ENCODE measurements at regions not wholly inside any gene's neighbourhood (a gene's known extent, or its start where the extent isn't known, plus 50 kb on each side); places are given as distances from the start of the nearest gene placed in this dataset.

GRCh38 chr14:89618330-89618708 lies 201.3 kb upstream of the FOXN3 start:
- H3K4me1 ChIP-seq (ENCODE audit: control insufficient read depth, low read length) = peaks cover 56% of the 10 kb centered on the region
- no peaks in the 10 kb centered on the region for H3K79me2 ChIP-seq (ENCODE audit: control insufficient read depth, low read length)
- no peaks in the 10 kb centered on the region for H3K9me3 ChIP-seq (ENCODE audit: control insufficient read depth, insufficient read depth, low read length)

GRCh38 chr14:89617481-89618329 lies 200.7 kb upstream of the FOXN3 start:
- Histone ChIP-seq H3K27ac (ENCODE audit: low read depth, low read length) (peak overlapping the region; percentile 22; the same call in 1 of the 2 replicates), H3K79me2 (ENCODE audit: control insufficient read depth, low read length) (no peaks in the 10 kb centered on the region), H3K27me3 (ENCODE audit: control insufficient read depth, low read length) (peaks cover 16% of the 10 kb centered on the region), H4K20me1 (ENCODE audit: control insufficient read depth, insufficient read depth, low read depth, low read length) (no peaks in the 10 kb centered on the region), H3F3A (ENCODE audit: control insufficient read depth, insufficient read depth) (0 out of 2 replicates have a peak, but pooled peaks cover 3% of the 10 kb centered on the region), H3K4me1 (ENCODE audit: control insufficient read depth, low read length) (peaks cover 59% of the 10 kb centered on the region), H3K36me3 (ENCODE audit: control insufficient read depth, low read length) (no peaks in the 10 kb centered on the region), H3K4me2 (ENCODE audit: low read length) (peak overlapping the region; percentile 85), H3K4me3 (ENCODE audit: low read length) (peak overlapping the region; percentile 74), H3K9me3 (ENCODE audit: control insufficient read depth, insufficient read depth, low read length) (no peaks in the 10 kb centered on the region), H3K9me2 (replicated peaks; ENCODE audit: control insufficient read depth, low read length) (no peaks in the 10 kb centered on the region)
- TF ChIP-seq EZH2phosphoT487 (IDR thresholded peaks at IDR 0.05; ENCODE audit: borderline replicate concordance, low read length) (no peak), CTCF (IDR thresholded peaks at IDR 0.05; ENCODE audit: low read depth, low read length, poor library complexity, severe bottlenecking) (no peak)

More at GRCh38 chr14:89618330-89618708, 201.3 kb upstream of the FOXN3 start:
- TF ChIP-seq CTCF (IDR thresholded peaks at IDR 0.05; ENCODE audit: low read depth, low read length, poor library complexity, severe bottlenecking) (no peak), EZH2phosphoT487 (IDR thresholded peaks at IDR 0.05; ENCODE audit: borderline replicate concordance, low read length) (no peak)
- Histone ChIP-seq H3K4me2 (ENCODE audit: low read length) (peak overlapping the region; percentile 85), H3K9me2 (replicated peaks; ENCODE audit: control insufficient read depth, low read length) (no peaks in the 10 kb centered on the region), H3K36me3 (ENCODE audit: control insufficient read depth, low read length) (no peaks in the 10 kb centered on the region), H3F3A (ENCODE audit: control insufficient read depth, insufficient read depth) (0 out of 2 replicates have a peak, but pooled peaks cover 3% of the 10 kb centered on the region), H3K4me3 (ENCODE audit: low read length) (peak overlapping the region; percentile 74), H4K20me1 (ENCODE audit: control insufficient read depth, insufficient read depth, low read depth, low read length) (no peaks in the 10 kb centered on the region), H3K27ac (ENCODE audit: low read depth, low read length) (no peak overlapping the region), H3K27me3 (ENCODE audit: control insufficient read depth, low read length) (peaks cover 16% of the 10 kb centered on the region)

- H3K4me1 ChIP-seq (ENCODE audit: control insufficient read depth, low read length) = peaks cover 59% of the 10 kb centered on the region
- H3K4me2 ChIP-seq (ENCODE audit: low read length) = peak overlapping the region; percentile 85
- TF ChIP-seq CTCF (IDR thresholded peaks at IDR 0.05; ENCODE audit: low read depth, low read length, poor library complexity, severe bottlenecking) (no peak), EZH2phosphoT487 (IDR thresholded peaks at IDR 0.05; ENCODE audit: borderline replicate concordance, low read length) (no peak)
- H3F3A ChIP-seq (ENCODE audit: control insufficient read depth, insufficient read depth) = 0 out of 2 replicates have a peak, but pooled peaks cover 3% of the 10 kb centered on the region
- H3K27me3 ChIP-seq (ENCODE audit: control insufficient read depth, low read length) = peaks cover 16% of the 10 kb centered on the region
- no peaks in the 10 kb centered on the region for H4K20me1 ChIP-seq (ENCODE audit: control insufficient read depth, insufficient read depth, low read depth, low read length)
- no peaks in the 10 kb centered on the region for H3K36me3 ChIP-seq (ENCODE audit: control insufficient read depth, low read length)
- peak overlapping the region; percentile 22; the same call in 1 of the 2 replicates for H3K27ac ChIP-seq (ENCODE audit: low read depth, low read length)
- H3K9me3 ChIP-seq (ENCODE audit: control insufficient read depth, insufficient read depth, low read length) = no peaks in the 10 kb centered on the region
- no peaks in the 10 kb centered on the region for H3K9me2 ChIP-seq (replicated peaks; ENCODE audit: control insufficient read depth, low read length)
- H3K79me2 ChIP-seq (ENCODE audit: control insufficient read depth, low read length) = no peaks in the 10 kb centered on the region
- peak overlapping the region; percentile 74 for H3K4me3 ChIP-seq (ENCODE audit: low read length)
These were observed 199.9 kb upstream of the FOXN3 start for GRCh38 chr14:89616852-89617341.

Measured in DOHH2 (cell line).